Mesendoderm (in vitro differentiated cells): ENCODE measurements at regions not wholly inside any gene's neighbourhood (a gene's known extent, or its start where the extent isn't known, plus 50 kb on each side); places are given as distances from the start of the nearest gene placed in this dataset.
"Not testable (repeated sequence)": the region's sequence is repeated elsewhere in the genome, so short reads cannot be mapped to it uniquely, and the experiment has no call there.

ENCODE experiments used
- DNase-seq: peaks from one replicate; pipeline ENCODE4 v3.0.0; 2013
- H2AK5ac ChIP-seq: 2 replicates; pipeline ENCODE4 v1.6.1; 2013; ENCODE audit warnings: low read length, inconsistent platforms
- H2BK120ac ChIP-seq: 2 replicates; pipeline ENCODE4 v1.6.1; 2013; ENCODE audit warnings: low read depth, mild to moderate bottlenecking, low read length, moderate library complexity, mixed read lengths
- H2BK15ac ChIP-seq: replicated peaks from 2 replicates; pipeline ENCODE4 v1.6.1; 2013; ENCODE audit warnings: low read depth, mild to moderate bottlenecking, moderate library complexity
- H2BK5ac ChIP-seq: 2 replicates; pipeline ENCODE4 v1.6.1; 2013; ENCODE audit warnings: low read length, inconsistent platforms
- H3K18ac ChIP-seq: 2 replicates; pipeline ENCODE4 v1.6.1; 2013; ENCODE audit warnings: mild to moderate bottlenecking, low read length, mixed read lengths
- H3K23ac ChIP-seq: one replicate; pipeline ENCODE4 v1.6.1; 2013; ENCODE audit warnings: low read length
- H3K27ac ChIP-seq: 2 replicates; pipeline ENCODE4 v1.5.1; 2013; ENCODE audit warnings: low read depth, mild to moderate bottlenecking, inconsistent platforms, low read length, moderate library complexity
- H3K27me3 ChIP-seq: 2 replicates; pipeline ENCODE4 v1.6.1; 2013; ENCODE audit warnings: low read length, control low read depth, mild to moderate bottlenecking, inconsistent platforms; ENCODE audit not compliant: insufficient read depth, poor library complexity
- H3K36me3 ChIP-seq: 2 replicates; pipeline ENCODE4 v1.6.1; 2013; ENCODE audit warnings: low read length, inconsistent platforms; ENCODE audit not compliant: control insufficient read depth, insufficient read depth
- H3K4ac ChIP-seq: one replicate; pipeline ENCODE4 v1.6.1; 2013; ENCODE audit warnings: low read depth, mild to moderate bottlenecking, low read length, moderate library complexity
- H3K4me1 ChIP-seq: 2 replicates; pipeline ENCODE4 v1.6.1; 2013; ENCODE audit warnings: low read depth, low read length, inconsistent platforms; ENCODE audit not compliant: control insufficient read depth
- H3K4me2 ChIP-seq: 2 replicates; pipeline ENCODE4 v1.6.1; 2013; ENCODE audit warnings: low read length
- H3K4me3 ChIP-seq: 2 replicates; pipeline ENCODE4 v1.5.1; 2013; ENCODE audit warnings: mild to moderate bottlenecking, low read length
- H3K56ac ChIP-seq: one replicate; pipeline ENCODE4 v1.6.1; 2013; ENCODE audit warnings: low read length
- H3K79me1 ChIP-seq: 2 replicates; pipeline ENCODE4 v1.6.1; 2013; ENCODE audit warnings: low read length, inconsistent platforms
- H3K79me2 ChIP-seq: 2 replicates; pipeline ENCODE4 v1.6.1; 2013; ENCODE audit warnings: mild to moderate bottlenecking, low read length; ENCODE audit not compliant: control insufficient read depth, insufficient read depth
- H3K9ac ChIP-seq: 2 replicates; pipeline ENCODE4 v1.6.1; 2013; ENCODE audit warnings: low read length, inconsistent platforms
- H4K5ac ChIP-seq: one replicate; pipeline ENCODE4 v1.6.1; 2013; ENCODE audit warnings: low read length
- H4K8ac ChIP-seq: one replicate; pipeline ENCODE4 v1.6.1; 2013; ENCODE audit warnings: low read depth, mild to moderate bottlenecking, control low read depth, low read length, moderate library complexity
- WGBS: extraction: QIAGEN DNeasy Blood & Tissue Kit; methylation state at CpG from one replicate; pipeline ENCODE4 v1.1.7; 2013; ENCODE audit warnings: low lambda C conversion rate, missing lambda C conversion rate; ENCODE audit not compliant: insufficient coverage; ENCODE audit errors: extremely low coverage; 5-methylcytosine and 5-hydroxymethylcytosine counted together

- DNase-seq = no peak
- Histone ChIP-seq H3K56ac (no peak overlapping the region), H2BK5ac (no peak overlapping the region), H2BK15ac (no peak overlapping the region), H4K5ac (no peak overlapping the region), H3K23ac (no peak overlapping the region), H2AK5ac (no peak overlapping the region), H3K18ac (no peak overlapping the region), H3K9ac (no peak overlapping the region), H3K4me1 (peaks cover 3% of the 10 kb centered on the region), H3K4ac (no peak overlapping the region), H2BK120ac (no peak overlapping the region), H3K4me2 (no peak overlapping the region), H3K27ac (no peak overlapping the region), H4K8ac (no peak overlapping the region), H3K4me3 (no peak overlapping the region), H3K79me1 (no peaks in the 10 kb centered on the region), H3K27me3 (no peaks in the 10 kb centered on the region), H3K36me3 (no peaks in the 10 kb centered on the region), H3K79me2 (no peaks in the 10 kb centered on the region)
- no CpG with 5 or more reads among the region's 9 CpGs for WGBS
Observed at GRCh38 chr11:115613986-115614632, 109.9 kb upstream of the CADM1 start.

- Histone ChIP-seq H3K36me3 (no peaks in the 10 kb centered on the region), H3K23ac (no peak overlapping the region), H2AK5ac (no peak overlapping the region), H3K4me1 (peaks cover 3% of the 10 kb centered on the region), H3K18ac (no peak overlapping the region), H3K4me3 (no peak overlapping the region), H3K27me3 (no peaks in the 10 kb centered on the region), H4K8ac (no peak overlapping the region), H3K9ac (no peak overlapping the region), H3K4ac (no peak overlapping the region), H2BK120ac (no peak overlapping the region), H3K79me2 (no peaks in the 10 kb centered on the region), H2BK5ac (no peak overlapping the region), H4K5ac (no peak overlapping the region), H3K56ac (no peak overlapping the region), H3K79me1 (no peaks in the 10 kb centered on the region), H3K27ac (no peak overlapping the region), H2BK15ac (no peak overlapping the region), H3K4me2 (no peak overlapping the region)
- DNase-seq = no peak
- no CpG with 5 or more reads among the region's 3 CpGs for WGBS
Observed at GRCh38 chr11:115613004-115613403, 108.8 kb upstream of the CADM1 start.

- H3K4me1 ChIP-seq = peaks cover 3% of the 10 kb centered on the region
- H3K36me3 ChIP-seq = no peaks in the 10 kb centered on the region
- no peaks in the 10 kb centered on the region for H3K79me2 ChIP-seq
- no peak overlapping the region for H2AK5ac ChIP-seq
- H4K8ac ChIP-seq = no peak overlapping the region
- no peak overlapping the region for H3K4me3 ChIP-seq
- H3K23ac ChIP-seq = no peak overlapping the region
- no peak overlapping the region for H3K27ac ChIP-seq
- H3K4me2 ChIP-seq = no peak overlapping the region
- H3K79me1 ChIP-seq = no peaks in the 10 kb centered on the region
- H2BK120ac ChIP-seq = no peak overlapping the region
- H2BK5ac ChIP-seq = no peak overlapping the region
- no peaks in the 10 kb centered on the region for H3K27me3 ChIP-seq
- no CpG with 5 or more reads among the region's 9 CpGs for WGBS
- peak; percentile 81 for DNase-seq
- no peak overlapping the region for H3K9ac ChIP-seq
- no peak overlapping the region for H3K56ac ChIP-seq
- H3K18ac ChIP-seq = no peak overlapping the region
- H4K5ac ChIP-seq = no peak overlapping the region
- H3K4ac ChIP-seq = no peak overlapping the region
- no peak overlapping the region for H2BK15ac ChIP-seq
Observed at GRCh38 chr11:115612046-115612730, 108.0 kb upstream of the CADM1 start.

GRCh38 chr11:115611343-115611742 lies 107.1 kb upstream of the CADM1 start:
- H3K4me1 ChIP-seq = peaks cover 3% of the 10 kb centered on the region
- no peak overlapping the region for H3K56ac ChIP-seq
- no peaks in the 10 kb centered on the region for H3K27me3 ChIP-seq
- H2BK15ac ChIP-seq = no peak overlapping the region
- H4K5ac ChIP-seq = no peak overlapping the region
- H2BK5ac ChIP-seq = no peak overlapping the region
- H3K23ac ChIP-seq = no peak overlapping the region
- no peak overlapping the region for H3K4me2 ChIP-seq
- no peak for DNase-seq
- H3K4me3 ChIP-seq = no peak overlapping the region
- no peak overlapping the region for H4K8ac ChIP-seq
- H3K79me2 ChIP-seq = no peaks in the 10 kb centered on the region
- H2AK5ac ChIP-seq = no peak overlapping the region
- no peak overlapping the region for H3K27ac ChIP-seq
- WGBS = no CpG with 5 or more reads among the region's 6 CpGs
- H3K36me3 ChIP-seq = no peaks in the 10 kb centered on the region
- no peaks in the 10 kb centered on the region for H3K79me1 ChIP-seq
- no peak overlapping the region for H3K9ac ChIP-seq
- H2BK120ac ChIP-seq = no peak overlapping the region
- no peak overlapping the region for H3K18ac ChIP-seq
- no peak overlapping the region for H3K4ac ChIP-seq

GRCh38 chr11:115610908-115611307 lies 106.7 kb upstream of the CADM1 start:
- Histone ChIP-seq H2AK5ac (no peak overlapping the region), H2BK5ac (no peak overlapping the region), H3K23ac (no peak overlapping the region), H4K5ac (no peak overlapping the region), H3K4ac (no peak overlapping the region), H3K79me2 (no peaks in the 10 kb centered on the region), H3K18ac (no peak overlapping the region), H3K36me3 (no peaks in the 10 kb centered on the region), H3K27ac (no peak overlapping the region), H4K8ac (no peak overlapping the region), H2BK120ac (no peak overlapping the region), H3K27me3 (no peaks in the 10 kb centered on the region), H3K56ac (no peak overlapping the region), H2BK15ac (no peak overlapping the region), H3K79me1 (no peaks in the 10 kb centered on the region), H3K9ac (no peak overlapping the region), H3K4me3 (no peak overlapping the region), H3K4me2 (no peak overlapping the region), H3K4me1 (peaks cover 3% of the 10 kb centered on the region)
- no peak for DNase-seq
- WGBS = no CpG with 5 or more reads among the region's 3 CpGs

- H3K23ac ChIP-seq, H3K9ac ChIP-seq, H3K4me3 ChIP-seq, H2BK15ac ChIP-seq, H3K56ac ChIP-seq, H4K5ac ChIP-seq, H3K18ac ChIP-seq, H3K4ac ChIP-seq, H2AK5ac ChIP-seq, H3K27ac ChIP-seq, H2BK5ac ChIP-seq, H3K36me3 ChIP-seq, H3K27me3 ChIP-seq, H3K79me2 ChIP-seq, H2BK120ac ChIP-seq, H3K79me1 ChIP-seq, H3K4me2 ChIP-seq, DNase-seq, H4K8ac ChIP-seq, H3K4me1 ChIP-seq: not testable (repeated sequence)
- WGBS = no CpG with 5 or more reads among the region's 1 CpG
Observed at GRCh38 chr11:115610234-115610633, 106.0 kb upstream of the CADM1 start.
